OCI-LY3 (cell line): ENCODE measurements at regions not wholly inside any gene's neighbourhood (a gene's known extent, or its start where the extent isn't known, plus 50 kb on each side); places are given as distances from the start of the nearest gene placed in this dataset.

ENCODE experiments used
- CTCF ChIP-seq: fragments of 200-600, 300-600 bp; sonication (generic); IDR thresholded peaks from 2 replicates; pipeline ENCODE4 v1.5.1; 2014; ENCODE audit warnings: antibody characterized with exemption, low read length, low read depth
- EZH2phosphoT487 ChIP-seq: fragments of 200-600 bp; shearing (Covaris generic); IDR thresholded peaks from 2 replicates; pipeline ENCODE4 v1.6.1; 2018; ENCODE audit warnings: antibody characterized with exemption, mixed run types, low read depth

DNA sequence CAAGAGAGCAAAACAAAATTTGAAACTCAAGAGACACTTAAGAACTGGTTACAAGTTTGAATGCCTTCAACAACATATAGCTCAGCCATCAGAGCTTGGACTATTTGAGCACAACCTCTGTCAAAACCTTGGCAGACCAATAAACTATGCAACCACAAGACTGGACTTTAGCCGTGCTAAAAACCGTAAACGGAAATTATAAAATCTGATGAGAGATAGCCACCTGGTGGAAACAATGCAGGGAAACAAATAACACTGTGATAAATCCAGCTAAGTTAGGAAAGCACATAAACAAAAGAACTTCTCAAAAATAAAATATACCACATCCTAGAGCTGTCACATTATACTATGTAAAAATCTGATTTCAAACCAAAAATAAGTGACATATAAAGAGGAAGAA is 1074.2 kb upstream of the NOVA1 start:
- no peak for TF ChIP-seq CTCF
- TF ChIP-seq EZH2phosphoT487 = no peak
